ENCODE measurements at regions not wholly inside any gene's neighbourhood (a gene's known extent, or its start where the extent isn't known, plus 50 kb on each side); places are given as distances from the start of the nearest gene placed in this dataset.

DNA sequence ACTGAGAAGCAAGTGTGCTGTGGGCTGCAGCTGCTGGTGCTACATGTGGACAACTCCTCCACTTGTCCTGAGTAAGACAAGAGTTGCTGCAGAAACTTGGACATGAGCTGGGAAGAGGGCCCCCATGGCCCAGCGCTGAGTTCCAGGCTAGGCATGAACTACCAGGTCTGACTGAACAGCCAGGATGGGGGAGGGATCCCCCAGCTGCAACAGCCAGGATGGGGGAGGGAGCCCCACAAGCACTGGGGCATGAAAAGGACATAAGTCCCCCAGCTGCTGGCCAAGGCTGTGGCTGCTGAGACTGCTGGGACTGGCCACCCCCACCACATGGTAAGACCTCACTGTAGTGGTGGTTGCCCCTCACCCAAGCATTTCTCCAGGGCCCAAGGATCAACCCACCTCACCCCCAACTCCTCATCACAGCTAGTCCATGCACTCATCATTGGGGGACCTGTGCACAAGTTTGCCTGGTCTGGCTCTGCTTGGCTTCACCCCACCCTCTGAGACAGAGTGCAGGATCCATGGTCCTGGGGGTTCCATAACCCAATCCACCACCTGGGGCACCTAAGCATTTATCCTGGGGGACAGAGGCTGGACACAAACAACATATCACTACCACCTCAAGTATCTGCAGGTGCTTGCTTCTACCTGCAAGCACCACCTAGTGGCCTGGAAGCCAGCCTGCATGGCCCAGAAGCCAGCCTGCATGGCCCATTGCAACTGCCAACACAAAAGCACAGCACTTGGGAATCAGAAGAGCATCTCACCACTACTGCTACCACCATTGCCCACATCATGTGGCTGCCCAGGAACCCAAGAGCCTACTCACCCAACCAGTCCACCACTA, 84.5 kb upstream of the STT3B start:
- TF ChIP-seq EZH2phosphoT487 (IDR thresholded peaks at IDR 0.05; ENCODE audit: insufficient read depth, low read depth) = no peak
- no peak for TF ChIP-seq EZH2 (IDR thresholded peaks at IDR 0.05; ENCODE audit: insufficient read depth, poor library complexity, severe bottlenecking)

Data from GM23248 (cell line).